ENCODE measurements at regions not wholly inside any gene's neighbourhood (a gene's known extent, or its start where the extent isn't known, plus 50 kb on each side); places are given as distances from the start of the nearest gene placed in this dataset.

DNA sequence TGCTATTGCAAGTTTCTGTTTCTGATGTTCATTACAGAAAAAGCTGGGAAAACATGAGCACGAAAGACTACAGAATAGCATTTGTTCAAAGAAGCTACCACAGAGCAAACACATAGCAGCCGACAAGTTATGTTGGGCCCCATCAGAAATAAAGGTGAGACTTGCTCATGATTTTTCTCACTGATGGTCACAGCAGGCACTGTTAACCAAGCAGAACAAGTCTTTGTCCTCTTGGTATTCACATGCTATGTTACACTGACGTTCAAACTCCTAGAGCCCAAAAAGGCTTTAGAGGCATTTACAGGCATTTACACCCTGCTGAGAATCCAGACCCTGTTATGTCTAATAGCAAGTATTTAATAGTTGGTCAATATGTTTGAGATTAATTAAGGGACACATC lies 235.0 kb upstream of the HNMT start:
- DNase-seq: no peak

DNA sequence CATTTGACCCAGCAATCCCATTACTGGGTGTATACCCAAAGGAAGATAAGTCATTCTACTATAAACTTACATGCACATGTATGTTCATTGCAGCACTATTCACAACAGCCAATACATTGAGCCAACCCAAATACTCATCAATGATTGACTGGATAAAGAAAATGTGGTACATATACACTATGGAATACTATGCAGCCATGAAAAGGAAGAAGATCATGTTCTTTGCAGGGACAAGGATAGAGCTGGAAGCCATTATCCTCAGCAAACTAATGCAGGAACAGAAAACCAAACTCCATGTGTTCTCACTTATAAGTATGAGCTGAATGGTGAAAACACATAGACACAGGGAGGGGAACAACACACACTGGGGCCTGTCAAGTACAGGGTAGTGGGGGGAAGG lies 226.7 kb upstream of the HNMT start:
- DNase-seq: no peak

DNA sequence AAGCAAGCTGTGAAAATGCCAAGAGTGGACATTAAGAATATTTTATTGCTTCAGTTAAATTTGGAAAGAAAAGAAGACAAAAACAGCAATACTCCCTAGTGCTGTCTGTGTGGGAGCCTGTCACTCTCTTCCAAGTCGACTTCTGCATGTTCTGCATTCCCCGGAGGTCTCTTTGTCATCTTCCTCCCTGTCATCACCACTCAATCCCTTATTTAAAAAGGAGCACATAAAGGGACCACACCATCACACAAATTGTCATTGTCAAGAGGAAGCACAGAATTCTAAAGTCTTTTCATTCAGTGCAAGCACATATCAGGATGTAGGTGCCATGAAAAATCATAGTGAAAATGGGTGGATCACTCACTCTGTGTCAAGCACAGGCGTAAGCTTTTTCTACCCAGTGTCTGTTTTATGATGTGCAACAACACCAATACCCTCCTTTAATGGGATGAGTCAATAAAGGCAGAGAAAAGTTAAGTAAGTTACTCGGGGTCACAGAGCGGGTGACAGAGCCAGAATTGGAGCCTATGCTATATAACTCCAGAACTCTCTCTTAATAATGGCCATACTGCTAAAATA lies 222.4 kb upstream of the HNMT start:
- DNase-seq: no peak

DNA sequence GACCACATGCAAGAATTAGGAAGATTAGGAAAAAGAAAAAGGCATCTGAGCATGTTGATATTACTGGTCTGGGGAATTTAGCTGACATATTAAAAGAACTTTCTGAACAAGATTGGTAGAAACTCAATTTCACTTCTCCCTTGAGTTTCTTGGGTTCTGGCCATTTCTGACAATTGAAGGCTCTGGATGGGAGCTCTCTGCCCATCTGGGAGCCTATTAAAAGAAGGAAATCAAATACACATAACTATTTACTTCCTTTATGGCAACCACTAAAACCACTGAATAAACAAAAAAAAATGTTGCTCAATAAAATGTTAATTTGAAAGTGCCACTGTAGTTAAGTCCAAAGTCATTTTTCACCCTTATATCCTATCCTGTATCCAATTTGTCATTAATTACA lies 216.8 kb upstream of the HNMT start:
- DNase-seq: no peak

DNA sequence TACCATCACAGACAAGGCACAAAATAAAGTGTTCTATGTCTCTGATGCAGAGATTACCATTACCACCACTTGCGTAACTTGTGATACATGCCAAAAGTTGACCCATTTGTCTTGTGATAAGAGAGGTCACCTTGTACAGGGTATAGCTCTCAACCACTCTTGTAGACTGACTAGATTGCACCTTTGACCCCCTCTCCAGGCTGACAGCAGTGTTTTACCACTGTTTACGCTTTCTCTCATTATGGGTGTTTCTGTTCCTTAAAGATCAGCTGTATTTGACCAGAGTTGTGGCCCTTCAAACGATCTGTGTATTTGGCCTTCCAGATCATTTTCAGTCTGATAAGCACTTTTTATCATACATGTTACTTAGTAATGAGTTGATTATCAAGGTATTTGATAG lies 215.7 kb upstream of the HNMT start:
- no peak for DNase-seq

DNA sequence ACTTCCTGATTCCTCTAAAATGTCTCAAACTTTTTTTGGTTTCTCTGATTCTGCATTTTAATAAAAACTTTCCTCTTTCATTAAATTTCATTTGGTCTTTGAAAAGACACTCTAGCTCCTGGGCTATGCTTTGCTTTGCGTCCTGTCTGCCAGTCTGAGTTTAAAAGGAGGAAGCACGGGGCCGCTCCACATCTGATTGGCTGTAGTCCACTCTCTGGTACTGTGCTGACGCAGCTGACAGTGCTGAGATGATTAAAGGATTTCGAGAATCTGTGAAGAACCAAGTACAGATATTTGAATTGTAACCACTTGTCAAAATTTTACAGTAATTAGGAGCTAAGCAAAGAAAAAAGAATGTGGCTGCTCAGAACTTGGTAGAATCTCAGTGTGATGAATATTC lies 199.6 kb upstream of the HNMT start:
- DNase-seq: no peak

DNA sequence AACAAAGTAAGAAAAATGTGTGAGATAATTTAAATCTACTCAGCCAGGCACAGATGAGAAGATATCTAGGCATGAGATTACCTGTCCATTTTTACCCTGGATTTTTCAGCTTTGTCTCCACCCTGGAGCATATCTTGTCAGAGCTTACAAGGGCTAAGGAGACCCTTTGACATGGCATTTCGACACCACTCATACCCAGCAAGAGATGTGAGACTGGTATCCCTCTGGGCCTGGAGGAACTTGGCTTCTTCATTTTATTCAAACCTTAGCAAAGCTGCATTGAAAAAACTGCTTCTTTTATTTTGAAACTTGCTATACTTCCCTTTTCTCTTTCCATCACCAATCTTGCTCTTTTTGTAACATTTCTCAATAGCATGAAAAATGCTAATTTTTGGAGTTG lies 194.9 kb upstream of the HNMT start:
- DNase-seq: no peak

DNA sequence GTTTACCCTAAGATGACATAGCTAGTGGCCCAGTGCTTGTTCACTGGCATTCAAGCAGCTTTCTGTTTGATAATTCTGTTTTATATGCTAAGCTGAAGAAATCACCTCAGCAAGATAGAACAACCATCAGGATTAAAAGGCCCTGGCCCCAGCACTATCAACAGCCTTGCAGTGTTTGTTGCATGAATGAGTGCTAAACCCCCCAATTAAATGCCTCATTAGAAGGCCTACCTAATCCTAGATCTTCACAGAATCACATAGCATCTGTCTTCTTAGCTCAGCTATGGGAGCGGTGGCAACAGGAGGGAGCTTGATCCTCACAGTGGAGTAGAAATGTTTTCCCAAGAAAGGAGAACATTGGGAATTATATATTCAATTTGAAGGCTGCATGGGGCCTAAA lies 194.1 kb upstream of the HNMT start:
- DNase-seq: no peak

DNA sequence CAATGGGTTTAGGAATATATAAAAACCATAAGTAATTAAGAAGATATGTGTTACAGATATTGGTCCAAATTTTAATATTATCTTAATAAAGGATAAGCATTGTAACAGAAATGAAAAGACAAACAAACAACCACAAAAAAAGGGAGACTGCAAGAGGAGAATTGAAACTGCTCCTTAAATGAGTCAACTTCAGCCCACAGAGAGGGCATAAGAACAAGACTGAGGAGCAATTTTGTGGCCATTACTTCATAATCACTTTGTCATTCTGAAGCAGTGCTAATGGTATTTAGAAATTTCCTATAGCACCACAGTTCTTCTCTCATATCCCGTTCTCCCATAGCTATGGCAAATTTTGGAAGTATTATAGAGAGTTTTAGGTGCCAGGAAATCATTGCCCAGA lies 193.2 kb upstream of the HNMT start:
- DNase-seq: no peak

DNA sequence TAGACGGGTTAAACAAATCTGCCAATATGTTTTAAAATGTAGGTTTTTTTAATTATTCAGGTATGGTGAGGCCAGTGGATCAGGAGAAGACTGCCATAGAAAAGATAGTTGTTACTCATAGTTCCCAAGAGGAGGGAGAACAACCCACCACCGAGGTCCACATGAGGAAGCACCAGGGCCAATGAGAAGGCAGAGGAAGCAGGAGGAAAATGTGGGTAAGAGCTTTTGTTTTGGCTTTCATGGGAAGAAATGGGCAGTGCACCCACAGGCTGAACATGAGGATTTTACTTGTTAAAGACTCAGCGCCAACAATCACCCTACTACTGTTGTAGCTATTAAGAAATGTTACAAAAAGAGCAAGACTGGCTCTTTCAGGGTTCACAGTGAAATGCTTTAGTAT lies 191.8 kb upstream of the HNMT start:
- no peak for DNase-seq

DNA sequence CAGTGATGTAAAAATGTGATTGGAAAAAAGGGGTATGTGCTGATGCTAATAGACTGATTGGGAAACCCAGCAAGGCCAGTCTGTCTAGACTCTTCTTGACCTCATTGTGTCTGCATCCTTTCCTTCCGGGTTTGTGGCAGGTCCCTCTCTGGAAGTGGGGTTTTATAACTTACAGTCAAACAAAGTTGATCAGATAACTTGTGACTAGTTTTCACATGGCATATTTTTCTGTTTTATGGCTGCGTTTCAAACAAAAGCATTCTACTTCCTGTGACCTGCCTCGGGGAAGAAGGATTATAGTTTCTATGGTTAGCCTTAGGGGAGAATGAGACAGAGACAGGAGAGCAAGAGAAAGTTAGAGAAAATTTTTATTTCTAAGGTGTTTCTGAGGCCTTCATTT lies 188.7 kb upstream of the HNMT start:
- DNase-seq: no peak

DNA sequence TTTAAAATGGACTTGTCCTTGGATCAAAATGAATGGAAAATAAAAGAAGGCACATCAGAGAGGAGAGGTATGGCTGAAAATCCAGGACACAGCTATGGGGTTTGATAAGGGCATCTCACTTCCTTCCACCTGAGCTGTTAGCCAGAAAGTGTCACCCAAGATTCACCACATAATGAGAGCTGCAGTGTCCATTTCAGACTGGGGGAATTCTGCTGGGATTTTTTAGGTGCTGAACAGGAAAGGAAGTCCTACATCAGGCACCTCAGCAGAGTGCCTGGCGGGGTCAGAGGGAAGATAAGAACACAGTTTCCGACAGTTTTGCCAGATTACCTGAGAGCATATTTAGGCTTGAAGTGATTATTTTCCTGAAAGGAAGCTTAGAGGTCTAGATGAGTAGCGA lies 187.6 kb upstream of the HNMT start:
- DNase-seq: no peak

DNA sequence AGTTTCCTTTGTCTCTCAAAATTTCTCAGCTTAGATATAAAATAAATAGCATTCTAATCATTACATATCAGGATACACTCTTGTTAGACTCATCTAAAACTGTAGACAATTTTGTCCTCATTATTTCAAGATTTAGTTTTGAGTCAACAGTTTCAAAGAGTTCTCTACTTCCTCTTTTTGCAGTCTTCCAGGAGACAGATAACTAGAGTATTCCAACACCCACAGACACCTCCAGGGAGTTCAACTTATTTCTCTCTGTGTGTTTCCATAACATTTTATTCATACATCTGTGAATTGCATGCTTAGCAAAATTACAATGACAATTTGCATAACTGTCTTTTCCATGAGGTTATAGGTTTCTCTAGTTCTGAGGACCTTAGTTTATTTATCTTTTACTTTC lies 166.6 kb upstream of the HNMT start:
- no peak for DNase-seq

DNA sequence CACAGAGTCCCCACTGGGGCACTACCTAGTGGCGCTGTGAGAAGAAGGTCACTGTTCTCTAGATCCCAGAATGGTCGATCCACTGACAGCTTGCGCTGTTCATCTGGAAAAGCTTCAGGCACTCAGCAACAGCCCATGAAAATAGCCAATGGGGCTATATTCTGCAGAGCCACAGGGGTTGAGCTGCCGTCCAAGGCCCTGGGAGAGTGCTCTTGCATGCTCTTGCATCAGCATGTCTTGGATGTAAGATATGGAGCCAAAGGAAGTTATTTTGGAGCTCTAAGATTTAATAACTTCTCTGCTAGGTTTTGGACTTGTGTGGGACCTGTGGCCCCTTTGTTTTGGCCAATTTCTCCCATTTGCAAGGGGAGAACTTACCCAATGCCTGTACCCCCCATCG lies 164.7 kb upstream of the HNMT start:
- DNase-seq: no peak

DNA sequence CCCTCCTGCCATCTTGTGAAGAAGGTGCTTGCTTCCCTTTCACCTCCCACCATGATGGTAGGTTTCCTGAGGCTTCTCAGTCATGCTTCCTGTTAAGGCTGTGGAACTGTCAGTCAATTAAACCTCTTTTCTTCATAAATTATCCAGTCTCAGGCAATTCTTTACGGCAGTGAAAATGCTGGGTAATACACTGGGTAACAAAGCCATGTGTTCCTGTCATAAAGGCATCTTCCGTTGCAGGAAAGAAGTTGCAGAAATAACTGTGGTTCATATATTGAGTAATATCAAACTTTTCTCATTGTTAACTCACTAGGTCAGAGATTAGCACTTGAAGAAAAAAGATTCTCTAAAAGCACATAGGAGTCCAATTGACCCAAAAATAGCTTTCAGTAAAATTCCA lies 163.9 kb upstream of the HNMT start:
- DNase-seq: no peak

DNA sequence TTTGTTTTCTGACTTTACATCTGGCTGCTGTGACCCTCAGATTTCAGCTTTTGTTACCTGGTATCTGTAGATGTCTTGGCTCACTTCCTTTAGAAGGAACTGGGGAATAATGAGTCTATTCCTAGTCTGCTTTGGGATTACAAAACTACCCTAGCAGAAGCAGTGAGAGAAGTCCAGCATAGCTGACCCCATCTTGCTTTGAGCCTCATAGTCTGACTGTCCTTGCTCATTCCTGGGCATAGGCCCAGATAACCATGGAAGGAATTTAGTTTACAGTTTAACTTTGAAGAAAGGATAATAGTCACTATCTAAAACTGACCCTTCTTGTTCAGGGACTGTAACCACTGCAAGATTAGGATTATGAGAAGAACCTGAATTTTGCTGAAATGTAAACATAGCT lies 163.0 kb upstream of the HNMT start:
- DNase-seq: no peak

DNA sequence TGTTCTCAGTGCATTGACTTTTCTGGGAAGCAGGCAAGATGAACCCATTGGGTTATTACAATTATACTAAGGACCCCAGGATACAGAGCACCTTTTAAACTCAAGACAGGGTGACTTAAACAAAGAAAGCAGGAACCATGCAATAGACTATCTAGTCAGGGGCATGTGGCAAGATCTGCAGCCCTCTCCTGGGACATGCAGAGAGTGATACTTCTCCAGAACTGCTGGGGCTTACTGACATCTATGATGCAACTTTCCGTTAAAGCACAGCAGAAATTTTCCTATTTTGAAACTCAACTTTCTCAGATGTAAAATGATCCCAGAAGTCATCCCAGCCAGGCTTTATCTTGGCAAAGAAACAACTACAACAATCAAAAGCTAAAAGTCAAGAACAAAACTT lies 162.2 kb upstream of the HNMT start:
- no peak for DNase-seq

DNA sequence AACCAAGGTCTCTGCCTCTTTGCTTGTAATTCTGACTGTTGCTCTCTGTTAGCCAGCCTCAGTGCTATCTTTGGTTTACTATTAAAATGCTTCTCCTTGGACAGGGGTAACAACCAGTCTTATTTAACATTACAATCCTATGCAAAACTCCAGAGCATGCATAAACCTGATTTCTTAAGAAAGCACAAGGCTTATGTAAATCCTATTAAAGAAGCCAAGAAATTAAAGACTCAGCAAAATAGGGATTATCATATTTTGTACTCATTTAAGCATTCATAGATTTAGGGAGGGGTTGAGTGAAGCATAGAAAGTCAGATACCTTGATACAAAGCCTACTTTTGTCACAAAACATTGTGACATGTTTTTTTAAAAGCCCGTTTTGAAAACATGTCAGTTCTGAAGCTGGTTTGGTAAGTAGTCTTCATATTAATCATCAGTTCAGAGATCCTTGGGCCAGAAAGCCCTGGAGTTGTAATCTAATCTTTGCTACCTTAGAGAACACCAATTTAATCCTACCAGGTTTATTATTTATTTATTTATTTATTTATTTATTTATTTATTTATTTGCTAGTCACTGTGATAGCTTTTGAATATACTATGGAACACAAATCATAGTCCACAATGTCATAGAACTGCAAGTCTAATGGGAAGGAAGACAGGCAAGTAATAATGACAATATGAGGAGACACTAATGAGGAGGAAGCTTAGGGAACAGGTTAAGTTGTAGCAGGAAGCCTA lies 158.0 kb upstream of the HNMT start:
- no peak for DNase-seq

DNA sequence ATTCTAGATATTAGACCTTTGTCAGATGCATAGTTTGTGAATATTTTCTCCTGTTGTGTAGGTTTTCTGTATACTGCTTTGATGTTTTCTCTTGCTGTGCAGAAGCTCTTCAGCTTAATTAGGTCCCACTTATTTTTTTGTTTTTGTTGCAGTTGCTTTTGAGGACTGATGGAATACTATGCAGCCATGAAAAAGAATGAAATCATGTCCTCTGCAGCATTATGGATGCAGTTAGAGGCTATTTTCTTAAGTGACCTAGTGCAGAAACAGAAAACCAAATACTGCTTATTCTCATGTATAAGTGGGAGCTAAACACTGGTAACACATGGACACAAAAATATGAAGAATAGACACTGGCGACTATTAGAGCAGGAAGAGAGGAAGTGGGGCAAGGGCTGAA lies 155.0 kb upstream of the HNMT start:
- DNase-seq: no peak

DNA sequence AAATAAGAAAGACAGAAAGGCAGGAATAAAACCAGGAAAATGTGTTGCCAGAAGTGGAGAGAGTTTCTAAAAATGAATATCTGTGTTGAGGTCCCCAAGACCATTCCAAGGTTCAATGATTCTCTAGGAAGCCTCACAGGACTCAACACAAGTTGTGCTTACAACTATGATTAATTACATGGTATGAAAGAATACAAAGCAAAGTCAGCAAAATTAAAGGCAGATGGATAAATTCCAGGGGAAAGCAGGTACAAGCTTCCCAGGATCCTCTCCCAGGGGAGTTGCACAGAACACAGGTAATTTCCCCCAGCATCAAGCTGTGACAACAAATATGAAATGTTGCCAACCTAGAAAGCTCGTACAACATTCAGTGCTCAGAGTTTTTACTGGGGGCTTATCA lies 154.4 kb upstream of the HNMT start:
- no peak for DNase-seq

DNA sequence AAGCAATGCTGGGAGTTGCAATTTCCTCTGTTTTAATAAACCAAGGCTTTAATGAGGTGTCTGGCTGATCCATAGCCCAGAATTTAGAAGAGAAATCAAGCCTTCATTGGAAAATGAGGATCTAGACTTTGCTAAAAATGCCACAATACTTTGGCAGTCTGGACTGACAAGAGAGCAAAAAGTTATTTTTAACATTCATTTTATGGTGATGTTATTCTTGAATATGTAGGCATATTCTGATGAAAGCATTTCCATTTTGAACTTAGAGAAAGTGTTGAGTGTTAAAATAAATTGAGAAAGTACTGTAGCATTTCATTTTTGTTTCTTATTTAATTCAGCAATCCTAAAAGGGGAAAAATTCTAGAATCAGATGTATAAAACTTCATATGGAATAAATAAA lies 151.8 kb upstream of the HNMT start:
- no peak for DNase-seq

DNA sequence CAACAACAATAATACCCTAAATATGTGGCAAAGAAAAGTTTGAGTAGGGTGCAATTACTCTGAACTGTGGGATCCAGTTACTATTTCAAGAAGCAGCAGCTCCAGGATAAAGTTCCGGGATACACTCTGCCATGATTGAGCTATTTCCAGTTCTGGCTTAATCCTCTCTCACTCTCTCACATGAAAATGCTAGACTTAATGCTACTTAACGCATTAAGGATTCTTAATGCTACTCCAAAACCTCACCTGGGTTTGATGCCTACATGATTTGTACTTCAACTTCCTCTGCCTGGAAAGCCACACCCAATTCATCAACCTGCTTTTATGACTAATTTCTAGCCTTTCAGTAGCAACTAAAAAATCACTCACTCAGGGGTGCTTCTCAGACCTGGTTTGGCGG lies 151.1 kb upstream of the HNMT start:
- DNase-seq: no peak

DNA sequence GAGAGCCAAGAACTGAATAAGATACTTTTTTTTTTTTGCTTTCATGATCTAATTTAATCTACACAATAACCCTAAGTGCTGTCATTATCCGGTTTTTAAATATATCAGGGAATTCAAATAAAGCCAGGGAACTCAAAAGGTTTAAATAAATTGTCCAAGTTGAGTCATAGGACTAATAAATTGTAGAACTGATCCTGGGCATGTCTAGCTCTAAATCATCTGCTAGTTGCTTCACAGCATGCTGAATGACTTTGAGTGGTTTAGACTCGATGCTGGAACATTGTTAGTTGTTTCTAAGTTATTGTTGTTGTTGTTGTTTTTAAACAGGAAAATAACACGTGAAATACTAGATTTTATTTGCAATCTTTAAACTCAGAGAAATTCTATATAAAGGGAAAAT lies 147.2 kb upstream of the HNMT start:
- DNase-seq: no peak

DNA sequence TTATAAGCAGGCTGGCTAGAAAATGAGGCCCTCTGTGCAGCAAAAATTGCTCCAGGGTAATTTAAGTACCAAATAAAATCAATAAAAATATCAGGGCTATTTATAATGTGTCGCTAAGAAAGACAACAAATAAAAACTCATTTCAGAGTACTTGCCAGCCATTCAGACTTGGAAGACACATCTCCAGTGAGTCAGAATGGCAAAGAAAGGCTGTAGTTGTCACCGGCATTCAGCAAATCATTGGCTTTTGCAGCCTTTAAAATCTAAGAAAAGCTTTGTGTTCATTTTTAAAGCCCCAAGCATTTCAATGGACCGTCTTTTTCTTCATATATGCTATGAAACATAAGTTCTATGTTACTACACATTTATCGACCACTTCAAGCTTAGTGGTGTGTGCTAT lies 141.1 kb upstream of the HNMT start:
- no peak for DNase-seq

DNA sequence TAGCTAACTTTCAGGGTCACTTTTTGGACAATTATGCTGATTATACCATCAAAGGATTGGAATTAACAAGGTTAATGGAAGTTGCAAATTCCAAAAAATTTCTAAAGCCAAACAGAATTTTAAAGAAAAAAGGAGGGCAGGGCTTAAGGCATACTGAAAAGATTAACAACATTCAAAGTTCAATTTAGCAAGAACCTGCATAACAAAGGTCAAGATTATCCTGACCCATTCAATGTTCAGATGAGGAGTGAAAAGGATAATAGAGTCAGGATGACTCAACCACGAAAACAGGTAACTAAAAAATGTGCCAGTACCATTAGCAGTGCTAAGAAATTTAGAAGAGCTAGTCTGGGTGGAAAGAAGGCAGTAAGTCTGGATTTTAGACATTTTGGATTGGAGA lies 139.8 kb upstream of the HNMT start:
- no peak for DNase-seq
